SU-DHL-6 (cell line): ENCODE measurements at regions not wholly inside any gene's neighbourhood (a gene's known extent, or its start where the extent isn't known, plus 50 kb on each side); places are given as distances from the start of the nearest gene placed in this dataset.
"Not testable (repeated sequence)": the region's sequence is repeated elsewhere in the genome, so short reads cannot be mapped to it uniquely, and the experiment has no call there.

Experiments
- H2AFZ ChIP-seq: fragments of 200-600 bp; sonication (generic); 2 replicates; pipeline ENCODE4 v1.6.1; 2014; ENCODE audit warnings: low read depth, mild to moderate bottlenecking, moderate library complexity, mixed read lengths, antibody characterized with exemption, low read length; ENCODE audit not compliant: severe bottlenecking
- H3F3A ChIP-seq: fragments of 200-600 bp; shearing (Covaris generic); 2 replicates; pipeline ENCODE4 v1.6.0; 2016; ENCODE audit warnings: antibody characterized with exemption, mild to moderate bottlenecking; ENCODE audit not compliant: insufficient read depth
- H3K27ac ChIP-seq: fragments of 200-600 bp; sonication (generic); 2 replicates; pipeline ENCODE4 v1.5.1; 2016; ENCODE audit warnings: low read depth, mild to moderate bottlenecking, low read length, moderate library complexity, mixed read lengths
- H3K27me3 ChIP-seq: fragments of 200-600 bp; sonication (generic), shearing (Covaris generic); 2 replicates; pipeline ENCODE4 v1.6.0; 2014; ENCODE audit warnings: mild to moderate bottlenecking, low read length
- H3K36me3 ChIP-seq: fragments of 200-600 bp; sonication (generic); 2 replicates; pipeline ENCODE4 v1.6.1; 2014; ENCODE audit warnings: mild to moderate bottlenecking, low read length, mixed read lengths
- H3K4me2 ChIP-seq: fragments of 300-600, 200-600 bp; shearing (Covaris generic), sonication (generic); 2 replicates; pipeline ENCODE4 v1.6.0; 2014; ENCODE audit warnings: low read length, low read depth, mild to moderate bottlenecking; ENCODE audit not compliant: poor library complexity, severe bottlenecking
- H3K4me3 ChIP-seq: fragments of 200-600 bp; sonication (generic); 2 replicates; pipeline ENCODE4 v1.5.1; 2014; ENCODE audit warnings: antibody characterized with exemption, low read length, mild to moderate bottlenecking, mixed read lengths; ENCODE audit not compliant: insufficient read depth, poor library complexity, severe bottlenecking
- H3K79me2 ChIP-seq: fragments of 200-600 bp; sonication (generic); 2 replicates; pipeline ENCODE4 v1.6.1; 2014; ENCODE audit warnings: mild to moderate bottlenecking, low read length, moderate library complexity; ENCODE audit not compliant: insufficient read depth
- H3K9ac ChIP-seq: fragments of 200-600 bp; sonication (generic); 2 replicates; pipeline ENCODE4 v1.7.0; 2014; ENCODE audit warnings: mild to moderate bottlenecking, low read length
- H3K9me2 ChIP-seq: fragments of 200-600 bp; sonication (generic); replicated peaks from 2 replicates; pipeline ENCODE4 v1.6.1; 2014; ENCODE audit warnings: low read length; ENCODE audit not compliant: insufficient read depth
- H3K9me3 ChIP-seq: fragments of 200-600 bp; sonication (generic); 2 replicates; pipeline ENCODE4 v1.6.1; 2014; ENCODE audit warnings: low read length, mixed read lengths; ENCODE audit not compliant: insufficient read depth
- H4K20me1 ChIP-seq: fragments of 200-600 bp; sonication (generic); 2 replicates; pipeline ENCODE4 v1.6.1; 2014; ENCODE audit warnings: low read depth, mild to moderate bottlenecking, antibody characterized with exemption, low read length, moderate library complexity, mixed read lengths
- CTCF ChIP-seq: fragments of 200-600 bp; sonication (generic); IDR thresholded peaks from one replicate; pipeline ENCODE4 v1.5.1; 2017; ENCODE audit warnings: antibody characterized with exemption, mild to moderate bottlenecking, low read length, moderate library complexity; ENCODE audit not compliant: insufficient read depth, poor library complexity, severe bottlenecking
- EZH2phosphoT487 ChIP-seq: fragments of 200-600 bp; sonication (generic), shearing (Covaris generic); conservative IDR thresholded peaks from 2 replicates; pipeline ENCODE4 v1.6.1; 2018; ENCODE audit warnings: mild to moderate bottlenecking, antibody characterized with exemption, low read length, moderate library complexity, mixed read lengths

DNA sequence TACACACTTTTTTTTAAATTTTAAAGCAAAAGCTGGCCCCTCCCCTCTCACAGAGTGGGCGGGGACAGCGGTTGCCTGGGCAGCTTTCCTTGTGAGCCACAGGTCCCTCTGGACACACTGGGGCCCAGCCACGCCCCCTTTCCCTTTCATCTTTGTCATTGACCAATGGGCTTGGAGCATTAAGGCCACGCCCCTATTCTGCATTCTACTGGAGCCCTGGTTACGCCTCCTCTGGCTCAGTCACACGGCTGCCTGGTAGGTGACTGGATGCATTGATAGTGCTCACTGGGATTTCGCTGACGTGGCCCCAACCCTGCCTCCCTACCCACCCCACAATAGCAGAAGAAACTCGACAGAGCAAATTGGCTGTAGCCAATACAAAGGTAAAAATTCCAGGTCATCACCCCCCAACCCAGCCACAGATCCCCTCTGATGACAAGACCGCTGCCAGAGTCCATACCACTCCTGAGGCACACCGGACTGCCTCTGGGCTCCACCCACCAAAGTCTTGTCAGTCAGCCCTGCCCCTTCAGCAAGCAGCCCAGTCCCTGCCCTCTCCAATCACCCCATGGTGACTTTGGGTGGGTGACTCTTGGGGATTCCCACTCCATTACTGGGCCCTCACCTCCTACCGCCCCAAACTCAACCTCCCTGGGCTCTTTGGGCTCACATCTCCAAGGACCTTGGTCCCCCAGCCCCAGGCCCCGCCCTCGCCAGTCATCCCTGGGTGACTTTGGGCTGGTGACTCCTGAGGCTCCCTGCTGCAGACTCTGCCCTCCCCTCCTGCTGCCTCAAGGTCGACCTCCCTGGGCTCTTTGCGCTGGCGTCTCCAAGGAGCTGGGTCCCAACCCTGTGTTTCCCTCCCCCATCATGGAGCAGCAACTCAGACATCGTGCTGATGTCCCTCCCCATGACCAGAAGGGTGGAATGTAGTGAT lies 112.2 kb upstream of the FAN1 start:
- TF ChIP-seq CTCF (no peak), EZH2phosphoT487 (no peak)
- Histone ChIP-seq H3F3A (no peaks in the 10 kb centered on the region), H3K27me3 (no peaks in the 10 kb centered on the region), H3K4me2 (no peak overlapping the region), H3K9ac (no peak overlapping the region), H3K27ac (no peak overlapping the region), H3K9me2 (no peaks in the 10 kb centered on the region), H3K79me2 (no peaks in the 10 kb centered on the region), H3K9me3 (no peaks in the 10 kb centered on the region), H2AFZ (no peak overlapping the region), H4K20me1 (no peaks in the 10 kb centered on the region), H3K36me3 (no peaks in the 10 kb centered on the region), H3K4me3 (no peak overlapping the region)

DNA sequence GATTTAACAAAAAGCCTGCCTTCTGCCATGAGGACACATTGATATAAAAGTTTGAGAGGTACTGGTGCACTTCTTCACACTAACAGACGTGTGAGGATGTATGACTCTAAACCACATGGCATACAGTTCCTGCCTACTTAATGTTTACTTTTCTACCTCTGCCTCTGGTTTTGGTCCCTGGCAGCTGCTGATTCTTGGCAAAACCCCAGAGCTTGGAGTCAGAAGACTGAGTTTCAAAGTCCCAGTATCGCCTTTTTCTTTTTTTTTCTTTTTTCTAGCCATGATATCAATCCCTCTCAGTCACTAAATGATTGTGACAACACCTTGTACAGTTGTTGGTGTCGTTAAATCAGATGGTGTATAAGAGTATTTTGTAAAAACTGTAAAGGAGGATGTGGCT lies 110.9 kb upstream of the FAN1 start:
- H3K36me3 ChIP-seq, H2AFZ ChIP-seq, H3K79me2 ChIP-seq, H3F3A ChIP-seq, H3K27me3 ChIP-seq, H3K9me3 ChIP-seq, H3K4me3 ChIP-seq, H3K9ac ChIP-seq, H3K4me2 ChIP-seq, H3K27ac ChIP-seq, H3K9me2 ChIP-seq, H4K20me1 ChIP-seq: not testable (repeated sequence)

GRCh38 chr15:30794388-30794787 lies 109.3 kb upstream of the FAN1 start:
- H2AFZ ChIP-seq: no peak overlapping the region

DNA sequence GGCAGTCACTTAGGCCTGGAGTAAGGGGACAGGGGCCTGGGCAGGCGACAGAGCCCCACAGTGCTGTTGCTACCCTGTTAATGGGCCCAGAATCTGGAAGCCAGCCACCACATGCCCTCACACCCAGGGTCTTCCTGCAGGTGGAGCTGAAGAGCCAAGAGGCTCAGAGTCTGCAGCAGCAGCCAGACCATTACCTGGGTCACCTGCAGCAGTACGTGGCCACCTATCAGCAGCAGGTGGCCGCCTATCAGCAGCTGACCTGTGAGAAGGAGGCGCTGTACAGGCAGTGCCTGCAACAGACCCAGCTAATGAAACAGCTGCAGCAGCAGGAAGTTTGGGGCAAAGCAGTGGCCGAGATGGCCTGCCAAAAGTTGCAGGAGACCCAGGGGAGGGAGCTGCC lies 104.2 kb upstream of the FAN1 start:
- not testable (repeated sequence) for H4K20me1 ChIP-seq, H3K36me3 ChIP-seq, H3K4me2 ChIP-seq, H3K9me3 ChIP-seq, H2AFZ ChIP-seq, H3K27me3 ChIP-seq, H3K9ac ChIP-seq, H3K9me2 ChIP-seq, H3K79me2 ChIP-seq, H3F3A ChIP-seq, H3K27ac ChIP-seq, H3K4me3 ChIP-seq

More at GRCh38 chr15:30794388-30794787, 109.3 kb upstream of the FAN1 start:
- Histone ChIP-seq H4K20me1 (no peaks in the 10 kb centered on the region), H3K9me3 (no peaks in the 10 kb centered on the region), H3K4me2 (no peak overlapping the region), H3K27me3 (no peaks in the 10 kb centered on the region), H3F3A (no peaks in the 10 kb centered on the region), H3K4me3 (no peak overlapping the region), H3K9ac (no peak overlapping the region), H3K36me3 (no peaks in the 10 kb centered on the region), H3K27ac (no peak overlapping the region), H3K79me2 (no peaks in the 10 kb centered on the region), H3K9me2 (no peaks in the 10 kb centered on the region)
- no peak for TF ChIP-seq EZH2phosphoT487
- TF ChIP-seq CTCF: no peak

DNA sequence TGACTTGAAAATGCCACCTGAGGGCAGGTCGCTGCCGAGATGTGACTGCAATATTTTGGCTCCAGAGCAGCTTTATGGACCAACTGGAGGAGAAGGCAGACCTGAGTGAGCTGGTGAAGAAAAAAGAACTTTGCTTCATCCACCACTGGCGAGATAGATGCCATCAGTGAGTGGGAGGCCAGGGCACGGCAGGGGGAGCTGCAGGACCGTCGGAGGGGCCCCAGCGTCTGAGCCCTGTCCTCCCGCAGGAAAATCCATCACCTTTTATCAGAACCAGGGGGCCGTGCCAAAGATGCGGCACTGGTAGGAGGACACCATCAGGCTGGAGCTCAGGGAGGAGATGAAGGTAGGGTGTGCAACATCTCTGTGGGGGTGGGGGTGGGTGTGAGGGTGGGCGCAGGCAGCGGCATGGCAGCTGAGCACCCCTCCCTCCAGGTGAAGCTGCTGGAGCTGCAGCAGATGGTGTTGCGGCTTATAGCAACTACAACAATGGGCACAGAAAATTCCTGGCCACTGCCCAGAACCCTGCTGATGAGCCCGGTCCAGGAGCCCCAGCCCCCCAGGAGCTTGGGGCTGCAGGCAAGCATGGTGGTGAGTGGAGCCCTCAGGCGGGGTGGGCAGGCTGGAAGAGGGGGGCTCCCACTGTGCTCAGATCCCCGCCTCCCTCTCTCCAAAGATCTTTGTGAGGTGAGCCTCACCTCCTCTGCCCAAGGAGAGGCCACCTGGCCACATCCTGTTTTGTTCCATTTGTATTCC lies 102.4 kb upstream of the FAN1 start:
- H3K9me3 ChIP-seq, H3K27ac ChIP-seq, H3K27me3 ChIP-seq, H3K4me2 ChIP-seq, H2AFZ ChIP-seq, H3K79me2 ChIP-seq, H3K9me2 ChIP-seq, H3K4me3 ChIP-seq, H3K9ac ChIP-seq, H3F3A ChIP-seq, H4K20me1 ChIP-seq, H3K36me3 ChIP-seq: not testable (repeated sequence)

DNA sequence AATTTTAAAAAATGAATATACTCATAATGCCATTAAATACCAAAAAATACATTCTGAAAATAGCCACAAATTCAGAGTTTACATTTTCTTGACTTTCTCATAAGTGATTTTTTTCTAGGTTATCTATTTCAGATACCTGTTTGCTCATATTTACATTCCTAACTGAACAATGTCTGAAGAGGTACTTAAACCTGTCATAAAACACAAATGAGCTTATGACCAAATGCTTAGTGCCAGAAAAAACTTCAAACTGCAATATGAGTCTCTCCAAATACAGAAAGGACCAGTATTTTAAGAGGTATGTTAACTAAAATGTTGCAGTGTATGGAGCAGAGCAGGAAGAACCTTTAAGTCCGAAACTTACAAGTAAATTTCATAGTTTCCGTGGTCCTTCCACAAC lies 101.7 kb upstream of the FAN1 start:
- not testable (repeated sequence) for H4K20me1 ChIP-seq, H3K4me2 ChIP-seq, H3K9me3 ChIP-seq, H3K79me2 ChIP-seq, H2AFZ ChIP-seq, H3F3A ChIP-seq, H3K27ac ChIP-seq, H3K9me2 ChIP-seq, H3K27me3 ChIP-seq, H3K4me3 ChIP-seq, H3K36me3 ChIP-seq, H3K9ac ChIP-seq
